Liver (tissue), 3 donors: ENCODE measurements at regions not wholly inside any gene's neighbourhood (a gene's known extent, or its start where the extent isn't known, plus 50 kb on each side); places are given as distances from the start of the nearest gene placed in this dataset.

Experiments
- SP1 ChIP-seq: IDR thresholded peaks from 2 replicates; pipeline ENCODE4 v1.6.1; 2018; ENCODE audit warnings: antibody characterized with exemption, mild to moderate bottlenecking
- TF ChIP-seq, protein P1 (sequence below): fragments of 150-350 bp; IDR thresholded peaks from 2 replicates; pipeline ENCODE4 v1.5.1; 2017; ENCODE audit warnings: improper control_type of control experiment, low read depth, low read length; ENCODE audit not compliant: missing input control
- TF ChIP-seq, protein P2 (sequence below): IDR thresholded peaks from 2 replicates; pipeline ENCODE4 v1.6.1; 2016; ENCODE audit warnings: antibody characterized with exemption
- donor health status: healthy.
- donor health status: healthy.

DNA sequence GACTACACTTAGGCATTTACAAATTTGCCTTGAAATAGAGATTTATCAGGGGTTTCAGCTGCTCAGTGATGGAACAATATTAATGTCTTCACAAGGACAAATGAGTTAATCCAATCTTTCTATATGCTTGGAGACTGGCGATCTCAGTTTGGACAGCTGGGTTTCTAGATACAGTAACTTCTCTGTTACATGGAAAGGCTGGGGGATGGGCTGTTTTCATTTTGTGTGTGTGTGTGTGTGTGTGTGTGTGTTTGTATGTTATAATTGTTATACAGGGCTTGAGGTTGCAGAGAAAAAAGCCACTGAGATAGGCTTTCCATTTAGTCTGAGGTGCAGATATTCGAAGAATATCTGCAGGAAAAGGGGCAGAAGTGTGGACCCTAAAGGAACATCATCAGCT, 359.3 kb upstream of the SALL1 start:
- TF ChIP-seq, protein P1, sequence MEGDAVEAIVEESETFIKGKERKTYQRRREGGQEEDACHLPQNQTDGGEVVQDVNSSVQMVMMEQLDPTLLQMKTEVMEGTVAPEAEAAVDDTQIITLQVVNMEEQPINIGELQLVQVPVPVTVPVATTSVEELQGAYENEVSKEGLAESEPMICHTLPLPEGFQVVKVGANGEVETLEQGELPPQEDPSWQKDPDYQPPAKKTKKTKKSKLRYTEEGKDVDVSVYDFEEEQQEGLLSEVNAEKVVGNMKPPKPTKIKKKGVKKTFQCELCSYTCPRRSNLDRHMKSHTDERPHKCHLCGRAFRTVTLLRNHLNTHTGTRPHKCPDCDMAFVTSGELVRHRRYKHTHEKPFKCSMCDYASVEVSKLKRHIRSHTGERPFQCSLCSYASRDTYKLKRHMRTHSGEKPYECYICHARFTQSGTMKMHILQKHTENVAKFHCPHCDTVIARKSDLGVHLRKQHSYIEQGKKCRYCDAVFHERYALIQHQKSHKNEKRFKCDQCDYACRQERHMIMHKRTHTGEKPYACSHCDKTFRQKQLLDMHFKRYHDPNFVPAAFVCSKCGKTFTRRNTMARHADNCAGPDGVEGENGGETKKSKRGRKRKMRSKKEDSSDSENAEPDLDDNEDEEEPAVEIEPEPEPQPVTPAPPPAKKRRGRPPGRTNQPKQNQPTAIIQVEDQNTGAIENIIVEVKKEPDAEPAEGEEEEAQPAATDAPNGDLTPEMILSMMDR, result no peak
- TF ChIP-seq, protein P2, sequence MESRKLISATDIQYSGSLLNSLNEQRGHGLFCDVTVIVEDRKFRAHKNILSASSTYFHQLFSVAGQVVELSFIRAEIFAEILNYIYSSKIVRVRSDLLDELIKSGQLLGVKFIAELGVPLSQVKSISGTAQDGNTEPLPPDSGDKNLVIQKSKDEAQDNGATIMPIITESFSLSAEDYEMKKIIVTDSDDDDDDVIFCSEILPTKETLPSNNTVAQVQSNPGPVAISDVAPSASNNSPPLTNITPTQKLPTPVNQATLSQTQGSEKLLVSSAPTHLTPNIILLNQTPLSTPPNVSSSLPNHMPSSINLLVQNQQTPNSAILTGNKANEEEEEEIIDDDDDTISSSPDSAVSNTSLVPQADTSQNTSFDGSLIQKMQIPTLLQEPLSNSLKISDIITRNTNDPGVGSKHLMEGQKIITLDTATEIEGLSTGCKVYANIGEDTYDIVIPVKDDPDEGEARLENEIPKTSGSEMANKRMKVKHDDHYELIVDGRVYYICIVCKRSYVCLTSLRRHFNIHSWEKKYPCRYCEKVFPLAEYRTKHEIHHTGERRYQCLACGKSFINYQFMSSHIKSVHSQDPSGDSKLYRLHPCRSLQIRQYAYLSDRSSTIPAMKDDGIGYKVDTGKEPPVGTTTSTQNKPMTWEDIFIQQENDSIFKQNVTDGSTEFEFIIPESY, result no peak
- no peak for TF ChIP-seq SP1
